ENCODE measurements at regions not wholly inside any gene's neighbourhood (a gene's known extent, or its start where the extent isn't known, plus 50 kb on each side); places are given as distances from the start of the nearest gene placed in this dataset.

DNA sequence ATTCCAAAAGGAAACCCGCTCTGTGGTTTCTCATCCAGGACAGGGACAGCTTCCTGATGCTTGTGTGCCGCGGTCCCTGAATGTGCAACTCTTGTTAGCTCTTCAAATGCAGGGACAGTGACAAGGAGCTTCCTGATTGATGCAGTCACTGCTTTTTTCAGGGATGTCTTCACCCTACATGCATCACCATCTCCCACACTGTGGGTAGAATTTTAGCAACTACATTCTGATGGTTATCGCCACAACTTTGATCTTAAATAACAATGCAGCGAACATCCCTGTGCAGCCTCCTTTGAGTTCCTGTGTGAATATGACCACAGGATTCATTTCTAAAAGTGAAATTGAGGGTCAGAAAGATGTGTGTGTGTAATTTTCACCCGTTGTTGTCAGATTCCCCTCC is 115.0 kb downstream of the GGTLC2 start:
- ChIA-PET POLR2A (ENCODE audit: low non-redundant PET) (no interaction called here), CTCF (no interaction called here)
- DNase-seq (ENCODE audit: low spot score): no peak
- no peak overlapping the region for H3K27ac ChIP-seq
- TF ChIP-seq, protein P1, sequence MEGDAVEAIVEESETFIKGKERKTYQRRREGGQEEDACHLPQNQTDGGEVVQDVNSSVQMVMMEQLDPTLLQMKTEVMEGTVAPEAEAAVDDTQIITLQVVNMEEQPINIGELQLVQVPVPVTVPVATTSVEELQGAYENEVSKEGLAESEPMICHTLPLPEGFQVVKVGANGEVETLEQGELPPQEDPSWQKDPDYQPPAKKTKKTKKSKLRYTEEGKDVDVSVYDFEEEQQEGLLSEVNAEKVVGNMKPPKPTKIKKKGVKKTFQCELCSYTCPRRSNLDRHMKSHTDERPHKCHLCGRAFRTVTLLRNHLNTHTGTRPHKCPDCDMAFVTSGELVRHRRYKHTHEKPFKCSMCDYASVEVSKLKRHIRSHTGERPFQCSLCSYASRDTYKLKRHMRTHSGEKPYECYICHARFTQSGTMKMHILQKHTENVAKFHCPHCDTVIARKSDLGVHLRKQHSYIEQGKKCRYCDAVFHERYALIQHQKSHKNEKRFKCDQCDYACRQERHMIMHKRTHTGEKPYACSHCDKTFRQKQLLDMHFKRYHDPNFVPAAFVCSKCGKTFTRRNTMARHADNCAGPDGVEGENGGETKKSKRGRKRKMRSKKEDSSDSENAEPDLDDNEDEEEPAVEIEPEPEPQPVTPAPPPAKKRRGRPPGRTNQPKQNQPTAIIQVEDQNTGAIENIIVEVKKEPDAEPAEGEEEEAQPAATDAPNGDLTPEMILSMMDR (conservative IDR thresholded peaks at IDR 0.05; ENCODE audit: low read depth): no peak

DNA sequence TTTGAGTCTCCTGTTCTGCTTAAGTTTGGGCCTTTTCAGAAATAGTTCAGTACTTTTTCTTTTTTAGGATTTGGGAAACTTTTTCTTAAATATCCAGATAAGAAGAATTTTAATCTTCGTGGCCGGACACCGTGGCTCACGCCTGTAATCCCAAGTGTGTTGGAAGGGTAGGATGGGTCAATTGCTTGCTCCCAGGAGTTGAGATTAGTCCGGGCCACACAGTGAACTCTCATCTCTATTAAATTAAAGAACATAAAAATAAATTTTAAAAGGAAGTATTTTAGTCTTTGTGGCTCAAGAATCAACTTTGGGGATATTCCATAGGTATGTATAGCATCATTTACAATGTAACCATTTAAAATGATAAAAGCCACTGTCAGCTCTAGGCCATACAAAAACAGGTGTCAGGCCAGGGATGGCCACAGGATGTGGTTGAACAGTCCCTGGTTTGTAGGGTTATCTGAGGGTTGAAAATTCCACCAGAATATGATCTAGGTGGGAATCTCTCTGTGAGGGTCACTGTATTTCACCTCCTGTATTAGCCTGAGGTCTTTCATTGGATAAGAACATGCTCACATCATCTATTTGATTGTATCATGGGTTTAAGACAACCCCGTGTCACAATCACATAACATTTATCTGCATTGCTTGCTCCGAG is 115.6 kb downstream of the GGTLC2 start:
- ChIA-PET CTCF (no interaction called here), POLR2A (ENCODE audit: low non-redundant PET) (no interaction called here)
- no peak for DNase-seq (ENCODE audit: low spot score)
- TF ChIP-seq, protein P1 (conservative IDR thresholded peaks at IDR 0.05; ENCODE audit: low read depth): no peak
- no peak overlapping the region for H3K27ac ChIP-seq

DNA sequence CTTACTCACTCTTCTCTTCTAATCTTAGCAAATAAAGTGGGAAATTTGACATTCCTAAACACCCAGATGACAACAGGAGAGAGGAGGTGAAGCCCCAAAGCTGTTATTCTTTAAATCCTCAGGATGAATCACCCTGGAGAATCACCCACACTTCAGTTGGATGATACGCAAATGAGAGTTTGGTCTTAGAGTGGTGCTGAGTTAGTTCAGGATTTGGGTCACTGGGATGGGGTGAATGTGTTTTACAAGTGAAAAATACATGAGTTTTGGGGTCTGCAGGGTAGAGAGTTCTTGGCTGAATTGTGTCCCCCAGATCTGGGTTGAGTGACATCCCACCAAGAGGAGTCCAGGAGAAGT is 117.2 kb downstream of the GGTLC2 start:
- H3K27ac ChIP-seq: no peak overlapping the region
- CTCF ChIA-PET: no interaction called here
- no peak for DNase-seq (ENCODE audit: low spot score)
- TF ChIP-seq, protein P1 (conservative IDR thresholded peaks at IDR 0.05; ENCODE audit: low read depth): no peak
- POLR2A ChIA-PET (ENCODE audit: low non-redundant PET): no interaction called here

DNA sequence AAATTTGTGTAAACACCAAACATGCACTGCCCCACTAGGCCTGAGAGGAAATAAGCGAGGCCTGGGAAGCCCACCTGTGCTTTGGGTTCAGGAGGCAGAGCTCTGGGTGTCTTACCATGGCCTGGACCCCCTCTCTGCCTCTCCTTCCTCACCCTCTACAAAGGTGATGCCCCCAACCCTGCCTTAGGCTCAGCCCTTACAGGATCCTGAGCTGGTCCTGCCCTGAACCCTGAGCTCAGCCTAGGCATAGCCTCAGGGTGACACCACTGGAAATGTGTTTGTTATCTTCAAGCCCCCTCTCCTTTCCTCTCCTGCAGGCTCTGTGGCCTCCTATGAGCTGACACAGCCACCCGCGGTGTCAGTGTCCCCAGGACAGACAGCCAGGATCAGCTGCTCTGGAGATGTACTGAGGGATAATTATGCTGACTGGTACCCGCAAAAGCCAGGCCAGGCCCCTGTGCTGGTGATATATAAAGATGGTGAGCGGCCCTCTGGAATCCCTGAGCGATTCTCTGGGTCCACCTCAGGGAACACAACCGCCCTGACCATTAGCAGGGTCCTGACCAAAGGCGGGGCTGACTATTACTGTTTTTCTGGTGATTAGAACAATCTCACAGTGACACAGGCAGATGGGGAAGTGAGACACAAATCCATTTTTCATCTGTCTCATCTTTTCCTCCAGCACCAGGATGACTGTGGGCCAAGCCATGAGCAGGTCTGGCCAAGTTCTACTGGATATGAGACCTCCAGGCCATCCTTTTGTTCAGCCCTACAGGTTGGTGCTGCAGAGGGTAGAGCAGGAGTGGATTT is 117.8 kb downstream of the GGTLC2 start:
- H3K27ac ChIP-seq: no peak overlapping the region
- TF ChIP-seq, protein P1 (conservative IDR thresholded peaks at IDR 0.05; ENCODE audit: low read depth): no peak
- ChIA-PET POLR2A (ENCODE audit: low non-redundant PET) (no interaction called here), CTCF (no interaction called here)
- no peak for DNase-seq (ENCODE audit: low spot score)

DNA sequence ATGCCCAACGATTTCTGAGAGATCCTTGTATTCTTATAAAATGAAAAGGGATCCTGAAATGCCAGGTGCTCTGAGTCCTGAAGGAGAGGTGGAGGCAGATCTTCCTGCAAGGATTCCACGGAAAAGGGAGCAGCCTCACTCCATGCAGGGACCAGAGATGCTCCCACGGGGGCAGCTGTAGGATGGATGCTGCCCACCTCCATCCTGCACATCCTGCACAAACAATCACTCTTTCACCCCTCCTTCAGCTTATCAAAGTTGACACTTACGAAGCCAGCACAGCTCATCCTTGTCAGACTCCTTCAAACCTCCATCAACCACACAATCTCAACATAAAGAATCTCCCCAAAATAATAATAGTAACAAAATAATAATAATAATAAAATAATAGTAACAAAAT is 119.1 kb downstream of the GGTLC2 start:
- POLR2A ChIA-PET (ENCODE audit: low non-redundant PET): no interaction called here

DNA sequence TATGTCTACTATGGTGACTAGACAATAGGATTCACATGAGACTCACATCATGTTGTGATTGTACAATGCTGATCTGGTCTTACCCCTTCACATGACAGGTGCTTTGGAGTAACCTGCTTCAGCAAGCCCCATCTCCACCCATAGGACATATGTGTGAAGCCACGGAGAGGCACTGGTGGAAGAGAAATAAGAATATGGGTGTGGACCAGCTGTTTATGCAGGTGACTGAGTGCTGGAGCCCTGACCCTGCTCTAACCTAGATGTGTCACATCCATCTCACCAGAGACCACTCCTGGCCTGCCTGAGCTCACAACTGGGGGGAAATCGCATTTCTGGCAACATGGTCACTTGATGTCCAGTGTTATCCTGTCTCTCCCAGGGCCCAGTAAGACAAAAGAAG is 119.7 kb downstream of the GGTLC2 start:
- TF ChIP-seq, protein P1 (conservative IDR thresholded peaks at IDR 0.05; ENCODE audit: low read depth): no peak
- DNase-seq (ENCODE audit: low spot score): no peak

More for the DNA sequence above, 119.1 kb downstream of the GGTLC2 start:
- CTCF ChIA-PET: no interaction called here
- H3K27ac ChIP-seq: no peak overlapping the region
- no peak for DNase-seq (ENCODE audit: low spot score)
- TF ChIP-seq, protein P1 (conservative IDR thresholded peaks at IDR 0.05; ENCODE audit: low read depth): no peak

More for the DNA sequence above, 119.7 kb downstream of the GGTLC2 start:
- H3K27ac ChIP-seq: no peak overlapping the region
- POLR2A ChIA-PET (ENCODE audit: low non-redundant PET): no interaction called here
- CTCF ChIA-PET: interaction anchor here (0.5 kb wide), 1 partner anchor 421 kb away, joined by 3 read pairs; no protein-coding TSS in a partner anchor

All from RWPE1 (cell line).